ENCODE measurements at regions not wholly inside any gene's neighbourhood (a gene's known extent, or its start where the extent isn't known, plus 50 kb on each side); places are given as distances from the start of the nearest gene placed in this dataset.

GRCh38 chrX:110966091-110966454 lies 129.9 kb upstream of the PAK3 start:
- TF ChIP-seq REST (IDR thresholded peaks at IDR 0.05; ENCODE audit: insufficient read depth in 1 of 2, low read depth in 2 of 2, low read length in 1 of 2) (no peak), TCF7L2 (IDR thresholded peaks at IDR 0.05; ENCODE audit: low read depth, low read length) (no peak), CTCF (IDR thresholded peaks at IDR 0.05) (no peak), SIN3A (IDR thresholded peaks at IDR 0.05; ENCODE audit: borderline replicate concordance, insufficient read depth, low read depth, low read length) (no peak), POLR2AphosphoS5 (IDR thresholded peaks at IDR 0.05; ENCODE audit: low read depth, low read length) (no peak)
- in situ Hi-C loops (cut with HindIII; ENCODE audit: low pct_unique_long_range_greater_than_20kb, low sequenced_read_pairs) (no loop called here), intact Hi-C loops (cut with micrococcal nuclease; ENCODE audit: unreplicated experiment) (no loop called here)
- no peak overlapping the region for H3K27ac ChIP-seq (ENCODE audit: low read length)
- no peaks in the 10 kb centered on the region for H3K9me3 ChIP-seq (ENCODE audit: control insufficient read depth, insufficient read depth, low read depth, low read length)
- H3K4me3 ChIP-seq (ENCODE audit: low read depth in 2 of 2, low read length in 2 of 2), result no peak overlapping the region
- ChIA-PET POLR2A (no interaction called here), CTCF (no interaction called here)
- no peaks in the 10 kb centered on the region for H3K4me1 ChIP-seq (ENCODE audit: control insufficient read depth, insufficient read depth, low read length)
- no peaks in the 10 kb centered on the region for H3K36me3 ChIP-seq (ENCODE audit: control insufficient read depth, insufficient read depth, low read length)
- BruUV-seq (replicated peaks), result no TSS peak
- H3K27me3 ChIP-seq (ENCODE audit: control insufficient read depth, insufficient read depth, low read length), result no peaks in the 10 kb centered on the region
- no peak for ATAC-seq
- no peak for DNase-seq (ENCODE audit: low read depth, low spot score)

- ChIA-PET POLR2A (no interaction called here), CTCF (no interaction called here)
- no peak overlapping the region for H3K4me3 ChIP-seq (ENCODE audit: low read depth in 2 of 2, low read length in 2 of 2)
- no peaks in the 10 kb centered on the region for H3K4me1 ChIP-seq (ENCODE audit: control insufficient read depth, insufficient read depth, low read length)
- H3K27ac ChIP-seq (ENCODE audit: low read length), result no peak overlapping the region
- BruUV-seq (replicated peaks), result no TSS peak
- no peaks in the 10 kb centered on the region for H3K9me3 ChIP-seq (ENCODE audit: control insufficient read depth, insufficient read depth, low read depth, low read length)
- DNase-seq (ENCODE audit: low read depth, low spot score) (no peak), ATAC-seq (no peak)
- H3K36me3 ChIP-seq (ENCODE audit: control insufficient read depth, insufficient read depth, low read length), result no peaks in the 10 kb centered on the region
- in situ Hi-C loops (cut with HindIII; ENCODE audit: low pct_unique_long_range_greater_than_20kb, low sequenced_read_pairs) (no loop called here), intact Hi-C loops (cut with micrococcal nuclease; ENCODE audit: unreplicated experiment) (no loop called here)
- TF ChIP-seq TCF7L2 (IDR thresholded peaks at IDR 0.05; ENCODE audit: low read depth, low read length), result no peak
- no peak for TF ChIP-seq CTCF (IDR thresholded peaks at IDR 0.05)
- no peak for TF ChIP-seq POLR2AphosphoS5 (IDR thresholded peaks at IDR 0.05; ENCODE audit: low read depth, low read length)
- TF ChIP-seq REST (IDR thresholded peaks at IDR 0.05; ENCODE audit: insufficient read depth in 1 of 2, low read depth in 2 of 2, low read length in 1 of 2), result no peak
- TF ChIP-seq SIN3A (IDR thresholded peaks at IDR 0.05; ENCODE audit: borderline replicate concordance, insufficient read depth, low read depth, low read length), result no peak
- H3K27me3 ChIP-seq (ENCODE audit: control insufficient read depth, insufficient read depth, low read length), result no peaks in the 10 kb centered on the region
These were observed 130.4 kb upstream of the PAK3 start for GRCh38 chrX:110965409-110966090.

Data from Panc1 (cell line).